Lower leg skin (tissue), 4 donors: ENCODE measurements at regions not wholly inside any gene's neighbourhood (a gene's known extent, or its start where the extent isn't known, plus 50 kb on each side); places are given as distances from the start of the nearest gene placed in this dataset.

ENCODE experiments used
- DNase-seq, 2 donors: peaks; one replicate each; pipeline ENCODE4 v3.0.0-alpha.2; 2019; ENCODE audit warnings: low spot score in 2 of 2
- H3K4me3 ChIP-seq: fragments of 200-600 bp; sonication (generic); 2 replicates; pipeline ENCODE4 v1.5.1; 2017; ENCODE audit warnings: mild to moderate bottlenecking, low read depth; ENCODE audit not compliant: poor library complexity, severe bottlenecking
- POLR2A ChIP-seq, 2 donors: fragments of 450-650 bp; IDR thresholded peaks; one replicate each; pipeline ENCODE4 v1.6.1; 2016 to 2017; ENCODE audit warnings: antibody characterized with exemption in 2 of 2, mild to moderate bottlenecking in 1 of 2, moderate library complexity in 1 of 2
- WGBS, 2 donors: methylation state at CpG; one replicate each; pipeline ENCODE4 v1.1.5; 2018; 5-methylcytosine and 5-hydroxymethylcytosine counted together
- intact Hi-C: fragments of 100-400 bp; cut with DNase I; formaldehyde crosslinking; loops from one replicate; pipeline ENCODE4 v1.15.0; 2023; ENCODE audit warnings: low total_unique reads
- TF ChIP-seq, protein P1 (sequence below), 3 donors: fragments of 450-650 bp; IDR thresholded peaks; one replicate each; pipeline ENCODE4 v1.5.1; 2016; ENCODE audit warnings: antibody characterized with exemption in 3 of 3, mild to moderate bottlenecking in 3 of 3, moderate library complexity in 2 of 3

DNA sequence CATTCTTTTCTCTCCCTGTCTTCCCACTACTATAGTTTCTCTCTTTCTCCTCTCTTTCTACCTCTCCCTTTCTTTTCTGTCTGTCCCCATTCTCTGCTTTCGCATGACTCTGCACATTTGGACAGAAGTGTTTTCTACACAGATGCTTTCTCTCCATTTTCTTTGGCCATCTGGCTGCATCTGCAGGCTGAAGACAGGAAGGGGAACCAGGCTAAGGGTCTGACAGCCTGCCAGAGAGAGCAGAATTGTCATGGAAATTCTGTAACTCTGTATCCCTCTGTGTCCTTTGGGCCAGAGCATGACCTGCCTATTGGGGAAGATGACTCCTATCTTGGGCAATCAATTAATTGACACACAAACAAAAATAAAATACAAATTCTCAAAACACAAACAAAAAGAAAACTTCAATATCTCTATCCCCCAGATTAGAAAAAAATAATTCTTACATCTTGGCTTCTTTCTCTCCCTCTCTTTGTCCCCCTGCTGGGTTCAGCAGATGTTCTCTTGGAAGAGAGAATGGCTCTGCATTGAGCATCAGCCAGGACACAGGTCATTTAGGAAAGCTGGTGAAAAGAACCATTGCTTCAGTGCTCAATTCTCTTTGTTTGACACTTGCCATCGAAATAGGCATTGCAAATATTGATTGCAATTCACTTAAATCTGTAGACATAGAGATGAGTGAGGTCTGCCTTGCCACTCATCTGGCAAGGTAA, 415.9 kb upstream of the KLF4 start:
- H3K4me3 ChIP-seq: no peak overlapping the region
- WGBS, 2 donors: 78 to 94% methylated on average over 2 of the region's 2 CpGs
- intact Hi-C loops: no loop called here
- no peak for DNase-seq
- TF ChIP-seq, protein P1, sequence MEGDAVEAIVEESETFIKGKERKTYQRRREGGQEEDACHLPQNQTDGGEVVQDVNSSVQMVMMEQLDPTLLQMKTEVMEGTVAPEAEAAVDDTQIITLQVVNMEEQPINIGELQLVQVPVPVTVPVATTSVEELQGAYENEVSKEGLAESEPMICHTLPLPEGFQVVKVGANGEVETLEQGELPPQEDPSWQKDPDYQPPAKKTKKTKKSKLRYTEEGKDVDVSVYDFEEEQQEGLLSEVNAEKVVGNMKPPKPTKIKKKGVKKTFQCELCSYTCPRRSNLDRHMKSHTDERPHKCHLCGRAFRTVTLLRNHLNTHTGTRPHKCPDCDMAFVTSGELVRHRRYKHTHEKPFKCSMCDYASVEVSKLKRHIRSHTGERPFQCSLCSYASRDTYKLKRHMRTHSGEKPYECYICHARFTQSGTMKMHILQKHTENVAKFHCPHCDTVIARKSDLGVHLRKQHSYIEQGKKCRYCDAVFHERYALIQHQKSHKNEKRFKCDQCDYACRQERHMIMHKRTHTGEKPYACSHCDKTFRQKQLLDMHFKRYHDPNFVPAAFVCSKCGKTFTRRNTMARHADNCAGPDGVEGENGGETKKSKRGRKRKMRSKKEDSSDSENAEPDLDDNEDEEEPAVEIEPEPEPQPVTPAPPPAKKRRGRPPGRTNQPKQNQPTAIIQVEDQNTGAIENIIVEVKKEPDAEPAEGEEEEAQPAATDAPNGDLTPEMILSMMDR (IDR thresholded peaks at IDR 0.05): no peak
- TF ChIP-seq POLR2A (IDR thresholded peaks at IDR 0.05): no peak

DNA sequence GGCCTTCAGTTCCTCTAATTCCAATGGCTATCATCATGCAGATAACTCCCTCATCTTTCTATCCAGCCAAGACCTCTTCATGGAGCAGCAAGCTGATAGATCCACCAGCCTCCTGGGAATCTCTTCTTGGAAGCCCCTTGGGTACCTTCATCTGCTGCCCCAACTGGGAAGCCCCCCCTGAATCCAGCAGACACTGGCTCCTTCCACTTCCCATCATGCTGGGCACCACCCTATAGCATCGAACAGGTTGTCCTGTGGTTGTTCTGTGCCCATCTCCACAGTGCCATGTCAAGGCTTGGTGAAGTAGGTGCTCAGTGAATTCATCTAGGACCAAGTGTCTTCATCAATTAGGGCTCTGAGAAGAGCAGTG, 410.4 kb upstream of the KLF4 start:
- intact Hi-C loops: no loop called here
- 100% methylated on average over 1 of the region's 1 CpG for WGBS, 2 donors
- H3K4me3 ChIP-seq: no peak overlapping the region
- DNase-seq: no peak
- no peak for TF ChIP-seq POLR2A (IDR thresholded peaks at IDR 0.05)
- TF ChIP-seq, protein P1 (IDR thresholded peaks at IDR 0.05): no peak

DNA sequence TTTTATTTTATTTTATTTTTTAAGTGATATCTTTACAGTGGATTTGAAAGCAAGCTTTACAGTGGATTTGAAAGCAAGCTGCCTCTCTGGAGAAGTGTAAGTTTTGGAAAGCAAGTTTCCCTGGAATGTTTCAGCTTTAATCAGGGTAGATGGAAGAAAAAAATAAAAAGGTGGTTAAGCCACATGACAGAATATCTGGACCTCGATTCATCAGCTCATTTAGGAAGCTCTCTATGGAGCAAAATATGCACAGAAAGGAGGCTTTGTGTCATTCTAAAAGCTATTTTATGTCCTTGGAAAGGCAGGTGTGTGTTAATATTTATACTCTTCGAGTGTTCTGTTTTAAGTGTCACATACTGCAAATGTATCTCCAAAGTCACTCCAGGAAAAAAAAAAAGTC, 409.2 kb upstream of the KLF4 start:
- no peak for TF ChIP-seq POLR2A (IDR thresholded peaks at IDR 0.05)
- TF ChIP-seq, protein P1 (IDR thresholded peaks at IDR 0.05): no peak
- intact Hi-C loops: no loop called here
- H3K4me3 ChIP-seq: no peak overlapping the region
- 54 to 57% methylated on average over 2 of the region's 2 CpGs for WGBS, 2 donors
- no peak for DNase-seq

DNA sequence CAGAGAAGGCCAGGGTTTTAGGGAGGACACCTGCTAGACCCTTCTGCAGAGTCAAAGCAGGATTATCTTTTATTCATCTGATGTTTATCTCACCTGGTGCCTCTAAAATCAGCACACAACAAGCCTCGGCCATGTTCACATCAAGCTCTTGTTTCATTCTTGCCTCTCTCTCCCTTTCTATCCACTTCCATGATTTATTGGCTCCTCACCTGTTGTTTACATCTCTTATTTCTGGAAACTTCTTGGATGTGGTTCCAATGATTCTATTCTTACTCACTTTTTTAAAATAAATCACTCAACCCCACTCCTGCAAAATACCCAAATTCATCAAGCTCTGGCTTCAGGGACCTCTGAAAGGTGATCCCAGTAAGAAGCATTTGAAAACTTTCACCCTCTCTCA, 407.0 kb upstream of the KLF4 start:
- WGBS, 2 donors: 90 to 94% methylated on average over 1 of the region's 1 CpG
- no peak for TF ChIP-seq POLR2A (IDR thresholded peaks at IDR 0.05)
- TF ChIP-seq, protein P1 (IDR thresholded peaks at IDR 0.05): no peak
- no peak for DNase-seq
- intact Hi-C loops: no loop called here
- no peak overlapping the region for H3K4me3 ChIP-seq

DNA sequence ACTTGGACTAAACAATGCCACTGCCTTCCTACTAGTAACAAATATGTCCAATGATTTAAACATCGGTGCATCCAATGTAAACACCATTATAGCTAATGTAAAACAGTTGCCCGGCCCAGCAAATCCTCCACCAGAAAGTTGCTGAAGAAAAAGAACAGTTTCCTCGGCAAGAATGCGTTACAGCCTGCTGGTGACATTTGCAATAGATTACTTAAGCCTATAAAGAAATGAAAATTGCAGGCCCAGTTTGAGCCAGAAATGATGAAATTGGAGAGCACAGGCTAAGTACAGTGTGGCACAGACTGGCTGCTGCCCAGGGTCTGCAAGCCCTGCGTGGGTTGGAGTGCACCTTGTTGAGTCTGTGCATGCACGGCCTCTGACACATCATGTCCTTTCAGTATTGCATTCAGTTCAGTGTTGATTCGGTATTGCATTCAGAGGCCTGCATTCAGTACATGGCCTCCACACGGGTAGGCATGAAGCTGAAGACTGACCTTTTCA, 406.0 kb upstream of the KLF4 start:
- TF ChIP-seq, protein P1 (IDR thresholded peaks at IDR 0.05): no peak
- no peak for TF ChIP-seq POLR2A (IDR thresholded peaks at IDR 0.05)
- DNase-seq: no peak
- no peak overlapping the region for H3K4me3 ChIP-seq
- 69% methylated on average over 8 of the region's 8 CpGs for WGBS, 2 donors
- intact Hi-C loops: no loop called here
